AG09309 (cell line): ENCODE measurements at regions not wholly inside any gene's neighbourhood (a gene's known extent, or its start where the extent isn't known, plus 50 kb on each side); places are given as distances from the start of the nearest gene placed in this dataset.
"Not testable (repeated sequence)": the region's sequence is repeated elsewhere in the genome, so short reads cannot be mapped to it uniquely, and the experiment has no call there.

Experiments
- DNase-seq: peaks from one replicate; pipeline ENCODE4 v3.0.0-alpha.2; 2010; ENCODE audit warnings: low read depth
- H3K4me3 ChIP-seq: 2 replicates; pipeline ENCODE4 v1.5.1; 2011; ENCODE audit warnings: mild to moderate bottlenecking, low read depth, low read length, moderate library complexity; ENCODE audit not compliant: control insufficient read depth
- TF ChIP-seq, protein P1 (sequence below): IDR thresholded peaks from 2 replicates; pipeline ENCODE4 v1.5.1; 2011; ENCODE audit warnings: mild to moderate bottlenecking, low read depth, low read length, inconsistent platforms; ENCODE audit not compliant: insufficient read depth, control insufficient read depth; ENCODE audit errors: missing control alignments

GRCh38 chr10:118422241-118422640, 80.1 kb upstream of the FAM204A start:
- no peak for DNase-seq
- TF ChIP-seq, protein P1, sequence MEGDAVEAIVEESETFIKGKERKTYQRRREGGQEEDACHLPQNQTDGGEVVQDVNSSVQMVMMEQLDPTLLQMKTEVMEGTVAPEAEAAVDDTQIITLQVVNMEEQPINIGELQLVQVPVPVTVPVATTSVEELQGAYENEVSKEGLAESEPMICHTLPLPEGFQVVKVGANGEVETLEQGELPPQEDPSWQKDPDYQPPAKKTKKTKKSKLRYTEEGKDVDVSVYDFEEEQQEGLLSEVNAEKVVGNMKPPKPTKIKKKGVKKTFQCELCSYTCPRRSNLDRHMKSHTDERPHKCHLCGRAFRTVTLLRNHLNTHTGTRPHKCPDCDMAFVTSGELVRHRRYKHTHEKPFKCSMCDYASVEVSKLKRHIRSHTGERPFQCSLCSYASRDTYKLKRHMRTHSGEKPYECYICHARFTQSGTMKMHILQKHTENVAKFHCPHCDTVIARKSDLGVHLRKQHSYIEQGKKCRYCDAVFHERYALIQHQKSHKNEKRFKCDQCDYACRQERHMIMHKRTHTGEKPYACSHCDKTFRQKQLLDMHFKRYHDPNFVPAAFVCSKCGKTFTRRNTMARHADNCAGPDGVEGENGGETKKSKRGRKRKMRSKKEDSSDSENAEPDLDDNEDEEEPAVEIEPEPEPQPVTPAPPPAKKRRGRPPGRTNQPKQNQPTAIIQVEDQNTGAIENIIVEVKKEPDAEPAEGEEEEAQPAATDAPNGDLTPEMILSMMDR: no peak
- no peak overlapping the region for H3K4me3 ChIP-seq

DNA sequence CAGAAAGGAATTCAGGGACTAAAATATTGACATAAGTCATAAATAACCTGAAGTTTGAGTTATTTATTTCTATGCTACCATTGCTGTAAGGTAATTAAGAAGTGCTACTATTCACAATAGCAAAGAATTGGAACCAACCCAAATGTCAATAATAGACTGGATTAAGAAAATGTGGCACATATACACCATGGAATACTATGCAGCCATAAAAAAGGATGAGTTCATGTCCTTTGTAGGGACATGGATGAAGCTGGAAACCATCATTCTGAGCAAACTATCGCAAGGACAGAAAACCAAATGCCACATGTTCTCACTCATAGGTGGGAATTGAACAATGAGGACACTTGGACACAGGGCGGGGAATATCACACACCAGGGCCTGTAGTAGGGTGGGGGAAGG, 77.9 kb upstream of the FAM204A start:
- H3K4me3 ChIP-seq, DNase-seq: not testable (repeated sequence)

DNA sequence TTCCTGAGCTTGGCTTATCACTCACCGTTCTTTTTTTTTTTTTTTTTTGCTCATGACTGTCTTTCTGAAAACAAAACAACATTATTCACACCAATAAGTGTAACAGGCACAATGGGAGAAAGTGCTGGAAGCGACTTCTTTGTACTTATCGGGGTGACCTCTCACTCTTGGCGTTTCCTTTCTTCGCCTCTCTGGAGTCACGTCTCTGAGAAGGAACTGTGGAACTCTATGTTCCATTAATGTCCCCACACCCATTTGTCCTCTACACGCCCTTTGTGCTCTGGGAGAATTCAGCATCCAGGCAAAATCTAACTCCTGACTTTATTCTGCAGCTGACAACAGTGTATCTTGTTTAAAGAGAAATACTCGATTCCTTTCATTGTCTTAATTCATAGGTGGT, 70.8 kb upstream of the FAM204A start:
- H3K4me3 ChIP-seq: no peak overlapping the region
- DNase-seq: no peak
- TF ChIP-seq, protein P1: no peak

- TF ChIP-seq, protein P1: no peak
- no peak overlapping the region for H3K4me3 ChIP-seq
- no peak for DNase-seq
These were observed 70.1 kb upstream of the FAM204A start for GRCh38 chr10:118412132-118412760.

- TF ChIP-seq, protein P1: no peak
- no peak for DNase-seq
- no peak overlapping the region for H3K4me3 ChIP-seq
These were observed 67.2 kb upstream of the FAM204A start for GRCh38 chr10:118409295-118409694.

DNA sequence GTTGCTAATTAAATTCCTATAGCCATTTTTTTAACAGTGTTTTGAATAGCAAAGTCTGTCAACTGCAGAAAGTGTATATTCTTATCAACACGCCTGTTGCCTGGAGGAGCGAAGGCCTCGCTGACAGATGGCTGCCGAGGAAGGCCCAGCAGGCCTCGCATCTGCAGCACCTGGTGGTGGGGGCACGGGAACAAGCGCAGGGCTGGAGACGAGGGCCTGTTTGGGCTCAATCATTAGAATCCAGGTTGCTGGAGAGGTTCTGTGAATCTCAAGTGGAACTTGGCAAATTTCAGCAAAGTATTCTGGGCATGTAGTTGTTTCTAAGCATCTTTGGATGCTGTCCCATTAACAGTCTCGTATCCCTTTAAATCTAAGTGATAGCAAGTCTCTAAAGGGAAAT, 66.1 kb upstream of the FAM204A start:
- no peak overlapping the region for H3K4me3 ChIP-seq
- TF ChIP-seq, protein P1: no peak
- no peak for DNase-seq

- TF ChIP-seq, protein P1: no peak
- no peak for DNase-seq
These were observed 65.7 kb upstream of the FAM204A start for GRCh38 chr10:118407777-118408176.

More at GRCh38 chr10:118407777-118408176, 65.7 kb upstream of the FAM204A start:
- no peak overlapping the region for H3K4me3 ChIP-seq
